Thoracic aorta (tissue), 2 donors: ENCODE measurements at regions not wholly inside any gene's neighbourhood (a gene's known extent, or its start where the extent isn't known, plus 50 kb on each side); places are given as distances from the start of the nearest gene placed in this dataset.

Experiments used
- ATAC-seq: fragments of 150-250 bp; one replicate; pipeline ENCODE4 v1.8.0; 2017; ENCODE audit warnings: low read depth; ENCODE audit not compliant: insufficient number of reproducible peaks, low FRiP score
- DNase-seq: peaks from one replicate; pipeline ENCODE4 v3.0.0-alpha.2; 2020; ENCODE audit warnings: low spot score
- H3K27ac ChIP-seq, 2 donors: fragments of 200-600 bp; sonication (generic); 1 replicate in 1 of 2; 2 replicates in 1 of 2; pipeline ENCODE4 v1.5.1; 2016; ENCODE audit warnings: mild to moderate bottlenecking in 2 of 2, moderate library complexity in 2 of 2
- H3K27me3 ChIP-seq: fragments of 200-600 bp; sonication (generic); replicated peaks from 2 replicates; pipeline ENCODE4 v1.6.0; 2016; ENCODE audit warnings: mild to moderate bottlenecking; ENCODE audit not compliant: insufficient read depth
- H3K36me3 ChIP-seq: fragments of 200-600 bp; sonication (generic); one replicate; pipeline ENCODE4 v1.5.1; 2016
- H3K4me1 ChIP-seq, 2 donors: fragments of 200-600 bp; sonication (generic); 1 replicate in 1 of 2; 2 replicates in 1 of 2; pipeline versions ENCODE4 v1.5.1 to v1.6.0; 2016; ENCODE audit warnings: low read depth in 2 of 2, mild to moderate bottlenecking in 1 of 2; ENCODE audit not compliant: control insufficient read depth in 1 of 2
- H3K4me3 ChIP-seq: fragments of 200-600 bp; sonication (generic); 2 replicates; pipeline ENCODE4 v1.5.1; 2016; ENCODE audit warnings: mild to moderate bottlenecking
- H3K9me3 ChIP-seq: fragments of 200-600 bp; sonication (generic); 2 replicates; pipeline ENCODE4 v1.5.1; 2016
- TF ChIP-seq, protein P1 (sequence below): fragments of 200-600 bp; sonication (generic); IDR thresholded peaks from one replicate; pipeline ENCODE4 v1.5.1; 2019; ENCODE audit warnings: antibody characterized with exemption

DNA sequence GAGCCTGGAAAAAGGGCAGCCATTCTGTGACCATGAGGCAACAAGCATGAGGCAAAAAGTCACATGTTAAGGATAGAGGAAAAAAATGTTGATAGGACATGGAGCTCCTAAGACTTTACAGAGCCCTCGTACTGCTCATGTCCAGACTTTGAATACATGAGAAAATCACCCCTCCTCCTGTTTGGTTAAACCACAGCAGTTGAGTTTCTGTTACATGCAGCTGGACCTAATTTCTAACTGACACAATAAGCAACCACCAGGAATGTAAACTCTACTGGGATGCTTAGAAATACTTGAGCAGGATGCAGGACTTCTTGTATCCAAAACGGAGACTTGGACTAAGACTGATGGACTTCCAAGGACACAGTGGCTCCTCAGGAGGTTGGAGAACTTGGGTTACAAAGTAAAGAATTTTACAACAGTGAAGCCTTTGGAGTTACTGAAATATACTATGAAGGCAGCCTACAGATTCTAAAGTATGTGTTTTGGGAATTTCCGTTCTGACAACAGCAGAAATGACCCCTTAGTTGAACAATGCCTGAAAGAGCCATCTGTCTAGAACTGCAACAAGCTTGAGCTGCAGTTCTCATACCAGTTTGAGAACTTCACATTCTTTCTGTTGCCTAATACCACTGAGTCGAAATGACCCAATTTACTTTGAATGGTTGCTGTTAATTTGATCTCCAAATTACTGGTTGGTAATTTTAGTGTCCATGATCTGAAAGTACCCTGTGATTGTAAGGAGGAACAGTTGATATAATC is 268.9 kb downstream of the PIK3R1 start:
- H3K27me3 ChIP-seq = no peaks in the 10 kb centered on the region
- TF ChIP-seq, protein P1, sequence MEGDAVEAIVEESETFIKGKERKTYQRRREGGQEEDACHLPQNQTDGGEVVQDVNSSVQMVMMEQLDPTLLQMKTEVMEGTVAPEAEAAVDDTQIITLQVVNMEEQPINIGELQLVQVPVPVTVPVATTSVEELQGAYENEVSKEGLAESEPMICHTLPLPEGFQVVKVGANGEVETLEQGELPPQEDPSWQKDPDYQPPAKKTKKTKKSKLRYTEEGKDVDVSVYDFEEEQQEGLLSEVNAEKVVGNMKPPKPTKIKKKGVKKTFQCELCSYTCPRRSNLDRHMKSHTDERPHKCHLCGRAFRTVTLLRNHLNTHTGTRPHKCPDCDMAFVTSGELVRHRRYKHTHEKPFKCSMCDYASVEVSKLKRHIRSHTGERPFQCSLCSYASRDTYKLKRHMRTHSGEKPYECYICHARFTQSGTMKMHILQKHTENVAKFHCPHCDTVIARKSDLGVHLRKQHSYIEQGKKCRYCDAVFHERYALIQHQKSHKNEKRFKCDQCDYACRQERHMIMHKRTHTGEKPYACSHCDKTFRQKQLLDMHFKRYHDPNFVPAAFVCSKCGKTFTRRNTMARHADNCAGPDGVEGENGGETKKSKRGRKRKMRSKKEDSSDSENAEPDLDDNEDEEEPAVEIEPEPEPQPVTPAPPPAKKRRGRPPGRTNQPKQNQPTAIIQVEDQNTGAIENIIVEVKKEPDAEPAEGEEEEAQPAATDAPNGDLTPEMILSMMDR = no peak

DNA sequence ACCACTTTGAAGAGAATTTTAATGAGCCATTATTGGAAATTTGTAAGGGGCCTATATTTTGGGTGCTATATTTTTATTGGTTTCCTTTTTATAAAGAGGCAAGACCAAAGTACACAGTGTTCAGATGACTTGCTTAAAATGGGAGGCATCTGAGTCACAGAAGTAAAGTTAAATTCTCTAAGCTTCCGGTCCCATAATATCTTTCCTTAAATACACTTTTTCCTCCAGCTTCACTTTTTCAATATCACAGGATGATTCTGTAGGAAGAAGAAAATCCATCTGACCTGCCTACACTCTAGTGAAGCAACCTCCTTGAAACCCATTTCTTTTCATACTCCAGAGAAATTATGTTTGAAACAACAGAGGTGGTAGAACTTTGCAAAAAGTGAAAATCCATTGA is 274.0 kb downstream of the PIK3R1 start:
- DNase-seq = no peak
- no peaks in the 10 kb centered on the region for H3K36me3 ChIP-seq
- peak; percentile 64 for ATAC-seq
- H3K27me3 ChIP-seq = no peaks in the 10 kb centered on the region
- TF ChIP-seq, protein P1 = no peak
- H3K9me3 ChIP-seq = no peaks in the 10 kb centered on the region
- H3K4me1 ChIP-seq = peaks cover 0 to 13% of the 10 kb centered on the region in 2 donors
- H3K27ac ChIP-seq = peak overlapping the region; percentile 48 to 62
- no peak overlapping the region for H3K4me3 ChIP-seq

More for the DNA sequence above, 268.9 kb downstream of the PIK3R1 start:
- Histone ChIP-seq H3K4me3 (no peak overlapping the region), H3K27ac (no peak overlapping the region), H3K4me1 (peaks cover 4 to 20% of the 10 kb centered on the region in 2 donors), H3K36me3 (no peaks in the 10 kb centered on the region), H3K9me3 (no peaks in the 10 kb centered on the region)
- no peak for ATAC-seq
- no peak for DNase-seq

DNA sequence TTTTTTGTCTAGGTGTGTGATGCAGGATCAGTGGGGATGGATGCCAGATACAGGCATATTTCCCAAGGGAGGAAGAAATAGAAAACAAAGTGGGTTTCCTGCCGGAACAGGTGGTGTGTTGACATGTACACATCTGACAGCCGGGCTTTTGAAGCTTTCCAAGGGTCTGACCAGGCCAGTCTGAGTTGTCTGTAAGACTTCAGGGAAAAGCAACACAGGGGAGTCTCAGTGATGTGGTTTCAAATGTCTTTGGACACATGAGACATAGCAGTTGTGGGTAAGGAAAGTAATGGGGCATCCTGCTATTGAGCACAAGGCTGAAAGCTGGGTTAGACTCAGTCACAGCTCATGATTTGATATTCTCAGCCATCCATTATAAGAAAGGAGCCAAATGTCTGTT is 274.9 kb downstream of the PIK3R1 start:
- H3K9me3 ChIP-seq = no peaks in the 10 kb centered on the region
- ATAC-seq (no peak), DNase-seq (no peak)
- TF ChIP-seq, protein P1 = no peak
- peak overlapping the region in 1 of 2 donors; percentile 62 for H3K27ac ChIP-seq
- H3K27me3 ChIP-seq = no peaks in the 10 kb centered on the region
- H3K4me1 ChIP-seq = peaks cover 0 to 13% of the 10 kb centered on the region in 2 donors
- H3K36me3 ChIP-seq = no peaks in the 10 kb centered on the region
- H3K4me3 ChIP-seq = no peak overlapping the region

DNA sequence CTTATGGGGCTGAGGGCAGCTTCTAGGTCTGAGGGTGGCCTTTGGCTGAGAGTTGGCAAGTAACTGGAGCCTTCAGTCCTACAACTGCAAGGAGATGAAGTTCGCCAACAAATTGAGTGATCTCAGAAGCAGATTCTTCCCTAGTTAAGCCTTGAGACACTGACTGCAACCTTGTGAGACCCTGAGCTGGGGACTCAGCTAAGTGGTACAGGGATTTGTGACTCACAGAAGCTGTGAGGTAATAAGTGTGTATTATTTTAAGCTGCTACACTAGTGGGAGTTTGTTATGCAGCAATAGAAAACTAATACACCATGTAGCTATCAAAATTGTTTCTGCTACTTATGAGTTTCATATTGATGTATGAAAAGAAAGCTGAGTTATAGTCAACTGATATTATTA is 279.2 kb downstream of the PIK3R1 start:
- Histone ChIP-seq H3K9me3 (peaks cover 3% of the 10 kb centered on the region), H3K36me3 (no peaks in the 10 kb centered on the region), H3K4me1 (peaks cover 2 to 12% of the 10 kb centered on the region in 2 donors), H3K27me3 (no peaks in the 10 kb centered on the region), H3K27ac (no peak overlapping the region), H3K4me3 (no peak overlapping the region)
- TF ChIP-seq, protein P1 = no peak
- DNase-seq = no peak
- no peak for ATAC-seq

DNA sequence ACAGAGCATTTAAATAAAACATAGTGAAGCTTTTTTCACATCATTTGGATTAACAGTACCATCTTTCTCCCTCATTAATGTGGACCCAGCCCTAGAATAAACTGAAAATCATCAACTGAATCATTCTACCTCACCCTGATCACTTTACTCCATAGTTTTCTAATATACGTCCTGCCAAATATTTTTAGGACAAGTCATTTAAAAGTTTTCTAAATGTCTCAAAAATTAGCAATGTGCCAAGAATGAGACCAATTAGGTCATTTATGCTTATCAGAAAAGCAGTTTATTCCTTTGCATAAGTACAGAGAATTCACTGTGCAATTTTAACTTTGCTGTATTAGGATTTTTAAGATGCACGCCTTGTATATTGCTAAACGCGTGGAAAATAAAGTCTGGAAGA is 284.4 kb downstream of the PIK3R1 start:
- H3K4me1 ChIP-seq = peaks cover 10 to 17% of the 10 kb centered on the region in 2 donors
- peaks cover 3% of the 10 kb centered on the region for H3K9me3 ChIP-seq
- no peak for ATAC-seq
- H3K27me3 ChIP-seq = no peaks in the 10 kb centered on the region
- no peak overlapping the region for H3K27ac ChIP-seq
- no peak for DNase-seq
- no peak overlapping the region for H3K4me3 ChIP-seq
- TF ChIP-seq, protein P1 = no peak
- no peaks in the 10 kb centered on the region for H3K36me3 ChIP-seq
